Activated effector memory CD4-positive, alpha-beta T cell treated with anti-CD3 and anti-CD28 coated beads, Interleukin-2, amount 50 U/mL, for 16 hours (primary cell): ENCODE measurements at regions not wholly inside any gene's neighbourhood (a gene's known extent, or its start where the extent isn't known, plus 50 kb on each side); places are given as distances from the start of the nearest gene placed in this dataset.

Source experiments
- DNase-seq: peaks from one replicate; pipeline ENCODE4 v3.0.0-alpha.2; 2020

DNA sequence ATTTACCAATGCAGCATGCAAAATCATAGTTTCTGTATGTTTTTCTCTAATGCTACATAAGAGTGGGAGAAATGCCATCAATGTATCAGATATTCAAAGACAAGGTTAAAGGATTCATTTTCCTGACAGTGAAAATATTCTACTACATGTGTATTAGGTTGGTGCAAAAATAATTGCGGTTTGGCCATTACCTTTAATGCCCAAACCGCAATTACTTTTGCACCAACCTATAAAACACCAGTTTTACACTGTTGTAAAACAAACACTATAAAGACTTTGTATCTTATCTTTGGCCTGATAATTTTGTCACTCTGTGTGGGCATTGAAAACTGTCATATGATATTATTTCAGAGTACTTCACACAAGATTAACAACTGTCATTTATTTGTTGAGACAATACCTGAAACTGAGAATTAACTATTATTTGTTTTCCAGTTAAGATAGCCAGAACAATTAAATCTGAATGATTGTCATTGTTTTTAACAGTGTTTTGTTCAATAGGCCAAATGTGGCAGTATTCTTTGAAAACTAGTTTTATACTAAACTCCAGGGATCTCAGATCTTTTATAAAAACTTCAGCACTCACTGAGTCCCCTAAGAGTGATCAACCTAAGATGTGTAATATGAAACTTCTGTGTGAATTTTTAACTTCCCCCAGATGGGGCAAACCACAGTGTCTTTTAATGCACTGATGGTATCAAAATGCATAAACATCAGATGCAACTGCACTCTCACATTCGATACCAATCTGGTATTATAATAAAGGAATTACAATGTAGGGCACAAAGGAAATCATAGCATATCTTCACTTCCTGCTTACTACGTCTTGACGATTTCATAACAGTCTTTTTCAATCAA, 53.8 kb upstream of the FBN2 start:
- DNase-seq = no peak

DNA sequence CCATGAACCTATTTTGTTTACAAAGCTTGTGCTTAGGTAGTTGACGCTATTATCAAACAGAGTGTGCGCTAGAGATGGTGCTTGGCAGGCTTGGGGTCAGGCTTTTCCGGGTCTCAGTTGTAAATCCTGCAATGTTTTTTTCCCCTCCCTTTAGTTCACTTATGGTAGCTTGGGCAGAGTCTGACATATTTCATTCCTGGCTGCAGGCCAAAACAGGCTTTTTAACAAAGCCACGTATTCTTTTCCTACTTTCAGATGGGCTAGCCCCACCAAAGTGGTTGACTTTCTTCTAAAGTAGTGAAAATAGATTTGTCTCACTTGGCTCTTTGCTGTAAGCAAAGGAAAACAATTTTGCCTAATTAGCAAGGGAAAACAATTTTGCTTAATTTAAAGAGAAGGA, 58.0 kb upstream of the FBN2 start:
- DNase-seq = no peak

DNA sequence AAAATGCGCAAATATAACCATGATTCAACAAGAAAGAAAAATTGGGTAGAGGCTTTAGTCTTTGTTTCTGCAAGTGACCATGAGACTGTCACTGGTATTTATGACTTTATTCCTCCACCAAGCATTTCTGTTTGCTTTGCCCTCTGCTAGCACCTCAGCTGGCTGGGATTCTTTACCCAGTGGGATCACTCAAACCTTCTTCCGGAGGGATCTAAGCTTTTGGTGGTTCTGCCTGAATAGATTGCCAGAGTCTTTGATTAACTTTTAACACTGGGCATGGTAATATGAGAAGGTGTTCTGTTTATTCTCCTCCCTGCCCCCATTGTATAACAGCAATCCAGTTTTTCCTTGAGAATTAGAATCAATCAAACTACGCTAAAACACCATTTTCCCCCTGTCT, 59.1 kb upstream of the FBN2 start:
- no peak for DNase-seq

DNA sequence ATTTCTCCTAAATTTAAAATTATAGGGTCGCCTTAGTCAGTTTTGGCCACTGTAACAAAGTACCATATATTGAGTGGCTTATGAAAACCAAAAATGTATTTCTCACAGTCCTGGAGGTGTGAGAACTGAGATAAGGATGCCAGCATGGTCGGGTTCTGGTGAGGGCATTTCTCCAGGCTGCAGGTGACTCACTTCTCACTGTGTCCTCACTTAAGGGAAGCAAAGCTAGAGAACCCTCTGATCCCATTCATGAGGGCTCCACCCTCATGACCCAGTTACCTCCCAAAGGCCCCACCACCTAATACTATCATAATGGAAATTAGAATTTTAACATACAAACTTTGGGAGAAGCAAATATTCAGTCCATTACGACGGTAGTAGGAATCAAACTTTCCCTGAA, 75.1 kb upstream of the FBN2 start:
- DNase-seq = no peak

DNA sequence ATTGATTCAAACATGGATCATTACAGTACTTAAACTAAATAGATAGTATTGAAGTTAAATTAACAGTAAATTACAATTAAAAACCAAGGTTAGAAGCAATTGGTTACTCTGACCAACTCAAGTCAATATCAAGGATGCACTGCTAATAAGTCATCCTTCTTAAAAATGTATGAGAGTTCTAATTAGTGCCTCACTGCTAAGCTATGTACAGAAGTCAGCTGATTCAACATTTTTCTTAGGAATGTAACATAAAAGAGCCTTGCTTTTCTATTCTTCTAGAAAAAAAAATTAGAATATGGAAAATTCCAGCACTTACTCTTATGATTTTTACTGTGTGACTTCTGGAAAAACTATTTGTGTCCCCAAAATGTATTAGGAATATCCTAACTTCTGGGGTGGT, 75.7 kb upstream of the FBN2 start:
- no peak for DNase-seq

DNA sequence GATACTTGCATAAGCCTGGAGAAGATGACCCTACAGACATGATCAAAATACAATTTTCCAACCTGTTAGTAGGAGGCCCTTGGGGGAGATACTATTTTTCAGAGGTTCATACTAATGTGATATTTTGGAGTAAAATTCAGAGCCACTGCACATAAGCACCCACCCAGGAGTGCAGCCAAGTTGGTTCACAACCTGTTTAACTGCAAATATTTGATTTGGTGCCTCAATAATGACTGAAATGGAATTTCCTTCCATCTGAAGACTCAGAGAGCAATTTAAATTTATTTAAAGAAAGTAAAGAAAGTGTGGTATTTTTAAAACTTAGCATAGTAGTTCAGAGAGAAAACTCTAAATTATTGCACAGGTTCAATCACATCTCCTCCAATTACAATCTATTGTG, 77.5 kb upstream of the FBN2 start:
- no peak for DNase-seq

DNA sequence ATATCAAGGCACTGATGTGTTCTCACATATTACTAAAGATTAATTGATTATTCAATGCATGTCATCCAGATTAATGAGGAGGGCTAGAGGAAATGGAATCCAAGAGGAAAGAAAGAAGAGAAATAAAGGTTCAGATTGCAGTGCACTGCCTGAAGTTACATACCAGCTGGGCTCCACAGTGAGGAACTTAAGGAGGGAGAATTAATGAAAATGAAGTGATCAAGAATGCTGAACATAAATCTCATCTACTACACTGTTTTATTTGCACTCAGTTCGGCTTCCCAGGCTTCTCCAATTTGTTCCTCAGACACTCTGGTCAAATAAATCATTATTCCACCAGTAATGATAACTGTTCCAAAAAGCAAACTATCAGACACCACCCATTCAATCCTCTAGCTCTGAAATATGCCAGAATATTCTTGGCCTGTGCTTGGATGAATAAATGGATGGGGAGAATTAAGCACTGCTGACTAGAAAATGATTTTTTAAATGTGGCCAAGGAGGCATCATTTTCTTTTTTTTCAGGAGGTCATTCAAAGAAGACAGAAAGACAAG, 88.6 kb upstream of the FBN2 start:
- DNase-seq = no peak

DNA sequence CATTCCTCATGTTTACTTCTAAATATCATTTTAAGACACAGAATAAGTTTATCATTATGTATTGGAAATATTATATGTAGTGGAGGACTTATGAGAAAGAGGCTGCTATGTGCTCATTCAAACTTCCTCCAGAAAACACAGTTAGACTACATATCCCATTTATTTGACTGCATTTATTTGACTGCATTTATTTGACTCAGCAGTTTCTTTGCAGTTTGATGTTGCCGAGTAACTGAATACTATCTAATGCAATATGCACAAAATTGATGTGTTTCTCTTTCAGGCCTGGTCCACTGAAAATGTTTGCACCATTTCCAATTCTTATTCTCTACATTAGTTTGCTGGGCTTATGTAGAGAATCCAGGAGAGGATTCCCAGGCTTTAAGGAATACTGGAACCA, 89.9 kb upstream of the FBN2 start:
- DNase-seq = no peak

DNA sequence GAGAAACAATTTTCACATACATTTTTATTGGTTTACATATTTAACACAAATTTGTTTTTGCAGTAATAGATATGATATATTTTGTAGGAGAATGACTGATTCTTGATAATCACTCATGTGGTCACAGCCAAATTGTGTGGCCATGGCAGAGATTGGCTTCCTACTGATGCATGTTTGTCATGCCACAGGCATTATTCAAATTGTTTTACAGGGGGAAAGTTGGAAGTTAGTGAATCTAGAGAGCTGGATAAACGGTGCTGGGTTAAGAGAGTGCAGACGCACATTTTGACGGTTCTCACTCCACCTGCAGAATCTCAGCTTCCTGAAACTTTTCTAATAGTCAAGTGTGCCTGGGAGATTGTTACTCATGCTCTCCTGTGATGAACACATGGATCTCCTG, 91.1 kb upstream of the FBN2 start:
- DNase-seq = no peak

DNA sequence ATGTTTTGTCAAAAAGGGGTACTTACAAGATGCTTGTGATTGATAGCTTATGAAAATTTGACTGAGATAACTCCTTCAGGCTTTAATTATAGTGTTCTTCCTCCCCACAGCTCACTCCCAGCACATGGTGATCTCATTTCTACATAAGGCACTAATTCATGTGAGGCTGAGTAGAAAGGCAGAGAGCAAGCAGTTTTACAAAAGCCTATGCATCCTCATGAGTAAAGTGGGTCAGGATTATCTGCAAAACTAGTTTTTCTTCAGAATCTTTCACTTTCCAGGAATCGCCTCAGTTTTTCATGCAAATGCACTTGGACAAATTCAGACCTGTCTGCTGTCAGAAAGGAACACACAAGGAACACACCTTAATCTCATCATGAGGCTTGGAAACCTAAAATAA, 92.1 kb upstream of the FBN2 start:
- no peak for DNase-seq

DNA sequence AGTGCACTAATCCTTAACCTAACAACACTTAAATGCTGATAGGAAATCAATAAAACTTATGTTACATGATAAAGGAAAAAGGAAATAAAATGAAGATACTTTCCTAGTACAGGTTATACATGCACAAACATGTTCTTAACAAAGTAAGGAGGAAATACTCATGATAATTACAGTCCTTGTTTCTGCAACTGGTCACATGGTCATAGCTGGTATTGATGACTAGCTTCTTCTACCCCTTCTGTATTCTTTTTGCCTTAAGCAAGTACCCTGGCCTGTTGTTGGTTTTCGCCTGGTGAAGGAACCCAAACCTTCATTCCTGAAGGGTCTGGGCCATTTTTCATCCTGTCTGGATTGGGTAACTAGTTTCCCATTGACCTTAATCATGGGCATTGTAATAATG, 93.7 kb upstream of the FBN2 start:
- no peak for DNase-seq

DNA sequence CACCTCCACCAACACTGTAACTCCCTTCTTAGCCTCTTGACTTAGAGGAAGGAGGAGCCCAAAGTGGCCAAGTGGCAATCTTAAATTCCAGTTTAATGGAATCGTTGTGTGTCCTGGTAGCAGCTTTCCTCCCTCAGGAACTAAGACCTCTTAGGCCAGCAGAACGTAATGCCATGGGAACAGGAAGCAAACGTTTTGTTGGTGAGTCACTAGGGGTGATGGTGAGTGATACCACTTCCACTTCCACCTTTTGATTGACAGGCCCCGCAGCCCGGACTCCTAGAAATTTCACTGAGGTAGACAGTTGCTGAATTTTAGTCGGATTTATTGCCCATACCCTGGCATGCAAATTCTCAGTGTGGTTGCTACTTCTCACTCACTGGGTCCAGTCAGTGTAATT, 94.2 kb upstream of the FBN2 start:
- DNase-seq = no peak

DNA sequence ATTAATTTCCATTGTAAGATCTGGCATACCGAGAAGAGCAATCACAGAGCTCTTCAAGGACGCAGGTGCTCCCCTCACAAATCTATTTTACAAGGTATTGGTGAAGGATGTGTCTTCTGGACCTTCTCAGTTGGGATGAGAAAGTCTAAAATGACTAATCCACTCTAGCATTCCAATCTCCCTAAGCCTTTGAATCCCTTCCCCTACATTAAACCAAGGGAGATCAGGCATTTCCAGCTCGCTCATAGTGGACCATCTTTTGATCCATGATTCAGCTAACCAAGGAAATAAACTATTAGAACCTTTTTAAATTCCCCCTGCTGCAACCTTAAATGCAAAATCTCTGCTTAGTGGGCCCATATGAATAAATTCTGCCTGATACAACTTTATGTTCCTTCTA, 95.9 kb upstream of the FBN2 start:
- no peak for DNase-seq

DNA sequence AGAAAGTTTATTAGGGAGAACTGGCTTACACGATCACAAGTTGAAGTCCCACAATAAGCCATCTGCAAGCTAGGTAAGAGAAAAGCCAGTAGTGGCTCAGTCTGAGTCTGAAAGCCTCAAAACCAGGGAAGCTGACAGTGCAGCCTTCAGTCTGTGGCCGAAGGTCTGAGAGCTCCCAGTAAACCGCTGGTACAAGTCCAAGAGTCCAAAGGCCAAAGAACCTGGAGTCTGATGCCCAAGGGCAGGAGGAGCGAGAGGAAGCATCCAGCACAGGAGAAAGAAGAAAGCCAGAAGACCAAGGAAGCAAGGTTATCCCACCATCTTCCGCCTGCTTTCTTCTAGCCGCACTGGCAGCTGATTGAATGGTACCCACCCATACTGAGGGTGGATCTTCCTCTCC, 97.3 kb upstream of the FBN2 start:
- no peak for DNase-seq

DNA sequence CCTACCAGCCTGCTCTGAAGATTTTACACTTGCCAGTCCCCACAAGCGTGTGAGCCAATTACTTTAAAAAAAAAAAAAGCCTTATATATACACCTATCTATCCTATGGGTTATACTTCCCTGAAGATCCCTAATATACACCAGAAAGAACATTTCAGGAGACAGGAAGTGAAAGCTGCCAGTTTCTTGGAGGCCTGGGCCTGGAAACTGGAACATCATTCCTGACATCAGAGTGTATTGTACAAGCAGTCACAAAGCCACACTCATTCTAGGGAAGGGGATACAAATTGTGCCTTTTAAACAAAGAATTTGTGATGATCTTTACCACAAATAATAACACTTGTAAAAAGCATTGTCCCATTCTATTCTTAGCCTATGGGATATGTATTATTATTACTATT, 98.3 kb upstream of the FBN2 start:
- no peak for DNase-seq

DNA sequence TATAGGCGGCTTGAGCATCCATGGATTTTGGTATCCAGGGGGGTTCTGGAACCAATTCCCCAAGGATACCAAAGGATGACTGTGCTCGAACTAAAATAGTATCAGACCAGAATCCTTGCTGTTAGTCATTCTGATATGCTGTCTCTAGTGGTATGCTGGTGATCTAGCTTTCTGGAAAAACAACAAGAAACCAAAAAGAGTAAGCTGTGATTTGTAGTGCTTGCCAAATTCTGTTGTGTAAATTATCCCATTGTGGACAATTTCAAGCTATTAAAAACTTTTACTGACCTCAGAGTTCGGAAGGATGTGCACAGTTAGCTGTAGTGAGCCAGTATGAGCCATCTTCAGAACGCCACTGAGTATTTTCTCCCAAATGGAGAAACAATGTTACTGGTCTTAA, 99.0 kb upstream of the FBN2 start:
- no peak for DNase-seq

DNA sequence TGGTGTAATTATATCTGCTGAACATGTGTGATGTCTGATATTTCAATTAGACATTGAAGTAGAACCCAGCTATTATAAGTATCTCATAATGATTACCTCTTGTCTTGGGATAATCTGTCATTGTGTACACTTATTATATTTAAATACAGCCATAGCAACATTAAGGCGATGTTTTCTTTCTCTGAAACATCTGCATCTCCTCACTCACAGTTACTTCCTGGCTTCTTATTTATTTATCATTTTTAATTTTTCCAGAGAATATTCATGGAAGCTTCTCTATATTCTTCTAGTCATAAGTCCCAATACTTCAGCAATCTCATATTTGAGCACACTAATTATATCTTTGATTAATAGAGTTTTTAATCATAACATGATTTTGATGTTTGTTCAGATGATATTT, 103.8 kb upstream of the FBN2 start:
- DNase-seq = no peak

DNA sequence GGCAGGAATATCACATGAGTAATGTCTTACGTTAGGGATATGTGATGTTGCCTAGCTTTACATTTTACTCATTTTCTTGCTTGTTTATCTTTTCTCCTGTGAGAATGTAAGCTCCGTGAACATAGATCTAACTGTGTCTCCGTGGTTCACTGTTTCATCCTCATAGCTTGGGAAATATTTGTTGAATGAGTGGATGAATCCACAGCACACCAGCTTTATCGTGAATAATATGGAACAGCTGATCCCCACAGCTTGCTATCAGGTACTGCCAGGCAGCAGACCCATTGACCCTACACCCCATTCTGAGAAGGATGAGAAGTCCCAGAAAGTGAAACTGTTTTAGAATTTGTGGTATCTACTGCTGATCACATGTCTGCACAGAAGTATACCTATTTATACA, 106.8 kb upstream of the FBN2 start:
- DNase-seq = no peak

DNA sequence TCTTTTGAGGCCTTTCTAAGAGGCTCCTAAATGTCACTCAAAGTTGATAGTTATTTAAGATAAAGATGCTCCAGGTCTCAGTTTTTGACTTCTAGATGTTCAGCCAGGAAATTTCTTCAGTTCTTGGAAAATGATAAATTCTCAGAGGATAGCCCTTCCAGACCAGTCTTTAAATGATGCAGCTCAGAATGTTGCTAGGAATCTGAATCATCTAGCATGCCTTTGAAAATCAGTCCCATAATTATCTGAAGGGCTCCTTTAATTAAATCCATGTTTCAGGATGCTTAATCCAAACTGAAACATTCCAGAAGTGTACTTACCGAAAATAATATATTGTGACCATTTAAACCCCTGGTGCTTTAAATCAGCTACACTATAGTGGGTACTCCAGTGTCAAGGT, 107.5 kb upstream of the FBN2 start:
- DNase-seq = no peak

DNA sequence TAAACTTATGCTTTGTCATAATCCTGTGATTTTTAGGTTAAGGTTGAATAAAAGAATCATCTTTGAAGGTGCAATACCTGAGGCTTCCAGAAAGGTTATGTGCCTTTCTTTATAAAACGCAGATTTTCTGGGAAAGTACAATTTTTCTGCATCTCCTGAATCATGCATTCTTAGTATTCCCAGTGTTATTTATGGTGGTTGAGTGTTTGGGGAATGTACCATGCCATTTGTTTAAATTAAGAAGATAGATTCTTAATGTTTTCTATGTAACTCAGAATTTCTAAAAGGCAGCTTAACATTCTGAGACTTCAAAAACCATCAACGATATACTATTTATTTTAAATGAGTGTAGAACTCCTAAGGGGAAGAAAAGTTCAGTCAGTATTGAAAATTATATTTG, 108.1 kb upstream of the FBN2 start:
- DNase-seq = no peak

DNA sequence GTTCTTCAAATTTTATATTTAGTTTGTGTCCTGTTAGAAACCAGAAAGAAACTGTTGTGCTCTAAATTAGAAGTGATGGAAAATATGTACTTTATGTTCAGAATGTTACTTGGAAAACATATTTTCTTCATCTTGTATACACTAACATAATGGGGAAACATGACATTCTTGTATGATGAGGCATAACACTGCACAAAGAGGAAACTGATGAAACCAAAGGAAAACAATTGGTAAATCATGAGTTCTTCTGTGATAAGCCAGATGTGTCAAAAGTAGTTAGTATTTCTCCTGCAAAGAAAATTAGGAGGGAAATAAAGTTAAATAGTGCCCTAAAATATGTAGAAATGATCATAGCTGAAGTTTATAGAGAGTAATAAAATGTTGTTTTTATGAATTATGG, 111.1 kb upstream of the FBN2 start:
- no peak for DNase-seq

DNA sequence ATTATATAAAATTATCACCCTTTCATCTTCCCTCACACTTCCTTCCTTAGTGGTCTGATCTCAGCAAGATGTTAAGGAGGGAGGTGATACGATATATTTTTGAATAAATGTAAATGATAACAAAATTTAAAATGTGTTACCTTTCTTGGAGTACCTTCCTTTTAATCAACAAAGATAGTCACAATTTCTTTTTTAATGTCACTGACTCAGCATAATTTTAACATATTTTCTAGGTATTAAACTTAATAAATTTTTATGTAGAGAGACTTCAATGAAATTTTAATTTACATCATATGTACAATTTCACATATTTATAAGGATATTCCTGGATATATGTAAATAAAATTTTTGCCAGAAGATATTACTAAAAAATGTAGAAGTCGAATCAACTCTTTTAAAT, 125.0 kb upstream of the FBN2 start:
- DNase-seq = no peak

DNA sequence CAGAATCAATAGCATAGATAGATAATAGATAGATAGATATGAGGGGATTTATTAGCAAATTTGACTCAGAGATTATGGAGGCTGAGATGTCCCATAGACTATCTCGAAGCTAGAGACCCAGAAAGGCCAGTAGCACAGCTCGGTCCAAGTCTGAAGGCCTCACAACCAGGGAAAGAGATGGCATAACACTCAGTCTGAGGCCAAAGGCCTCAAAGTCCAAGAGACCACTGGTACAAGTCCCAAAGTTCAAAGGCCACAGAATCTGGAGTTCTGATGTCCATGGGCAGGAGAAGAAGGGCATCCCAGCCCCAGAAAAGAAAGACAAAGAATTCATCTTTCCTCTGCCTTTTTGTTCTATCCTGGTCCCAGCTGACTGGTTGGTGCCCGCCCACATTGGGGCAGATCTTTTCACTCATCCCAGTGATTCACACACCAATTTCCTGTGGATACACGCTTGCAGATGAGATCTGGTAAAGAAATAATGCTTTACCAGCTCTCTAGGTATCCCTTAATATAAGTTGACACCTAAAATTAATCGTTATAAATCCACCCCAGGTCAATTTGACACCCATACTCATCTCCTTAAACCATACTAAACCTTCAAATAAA, 127.8 kb upstream of the FBN2 start:
- DNase-seq = no peak

DNA sequence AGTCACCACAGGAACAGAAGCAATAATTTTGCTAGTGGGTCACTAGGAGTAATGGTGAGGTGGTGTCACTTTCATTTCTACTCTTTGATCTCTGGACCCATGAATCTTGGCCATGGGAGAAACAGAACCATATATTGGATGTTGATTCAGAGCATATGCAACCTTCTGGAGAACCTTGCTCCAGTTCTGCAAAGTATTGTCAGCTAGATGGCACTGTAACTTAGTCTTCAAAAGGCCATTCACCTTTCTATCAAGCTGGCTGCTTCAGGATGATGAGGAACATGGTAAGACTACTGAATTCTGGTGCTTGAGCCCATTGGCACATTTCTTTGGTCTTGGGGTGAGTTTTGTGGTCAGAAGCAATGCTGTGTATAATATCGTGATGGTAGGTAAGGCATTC, 129.1 kb upstream of the FBN2 start:
- no peak for DNase-seq

DNA sequence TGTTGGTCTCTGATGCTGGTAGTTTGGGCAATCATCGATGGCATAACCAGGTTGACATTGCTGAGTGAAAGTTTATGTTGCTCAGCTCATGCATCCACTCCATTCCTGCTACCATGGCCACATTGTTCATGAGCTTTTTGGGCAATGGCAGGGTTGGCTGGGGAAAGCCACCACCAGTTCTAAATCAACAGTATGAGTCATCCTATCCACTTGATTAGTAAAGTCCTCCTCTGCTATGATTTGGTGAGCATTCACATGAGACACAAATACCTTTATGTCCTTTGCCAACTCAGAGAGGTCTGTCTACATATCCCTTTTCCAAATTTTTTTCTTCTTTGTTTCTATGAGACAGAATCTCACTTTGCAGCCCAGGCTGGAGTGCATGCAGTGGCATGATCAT, 129.7 kb upstream of the FBN2 start:
- DNase-seq = no peak
